HG02885 (cell line): ENCODE measurements at regions not wholly inside any gene's neighbourhood (a gene's known extent, or its start where the extent isn't known, plus 50 kb on each side); places are given as distances from the start of the nearest gene placed in this dataset.
"Not testable (repeated sequence)": the region's sequence is repeated elsewhere in the genome, so short reads cannot be mapped to it uniquely, and the experiment has no call there.

Source experiments
- ATAC-seq: cut with Tn5 transposase; IDR thresholded peaks from one replicate; pipeline ENCODE4 v1.9.1; 2021; ENCODE audit warnings: mild to moderate bottlenecking; ENCODE audit not compliant: unreplicated experiment, poor library complexity

DNA sequence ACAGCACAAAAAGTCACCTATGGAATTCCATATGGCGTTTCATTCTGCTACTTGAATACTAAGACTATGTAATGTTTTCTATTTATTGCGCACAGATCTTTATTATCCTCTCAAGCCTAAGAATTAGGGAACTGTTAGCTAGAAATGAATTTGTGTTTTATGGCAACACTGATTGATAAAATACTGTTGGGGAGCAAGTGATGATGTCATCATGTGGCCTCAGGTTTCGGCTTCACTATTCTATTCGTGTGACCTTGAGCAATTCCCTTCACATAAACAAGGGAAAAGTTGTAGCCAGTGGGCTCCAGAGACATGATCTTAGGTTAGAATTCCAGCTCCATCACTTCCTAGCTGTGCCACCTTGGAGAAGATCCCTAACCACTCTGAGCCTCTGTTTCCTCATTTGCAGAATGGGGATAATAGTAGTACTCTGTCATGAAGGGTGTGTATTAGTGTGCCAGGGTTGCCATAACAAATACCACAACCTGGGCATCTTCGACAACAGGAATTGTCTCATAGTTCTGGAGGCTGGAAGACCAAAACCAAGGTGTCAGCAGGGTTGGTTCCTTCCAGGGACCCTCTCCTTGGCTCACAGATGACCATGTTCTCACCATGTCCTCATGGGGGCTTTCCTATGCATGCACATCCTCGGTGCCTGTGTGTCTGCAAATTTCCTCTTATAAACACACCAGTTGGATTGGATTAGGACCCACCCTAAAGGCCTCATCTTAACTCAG lies 371.2 kb downstream of the RRAGC start:
- ATAC-seq = no peak

DNA sequence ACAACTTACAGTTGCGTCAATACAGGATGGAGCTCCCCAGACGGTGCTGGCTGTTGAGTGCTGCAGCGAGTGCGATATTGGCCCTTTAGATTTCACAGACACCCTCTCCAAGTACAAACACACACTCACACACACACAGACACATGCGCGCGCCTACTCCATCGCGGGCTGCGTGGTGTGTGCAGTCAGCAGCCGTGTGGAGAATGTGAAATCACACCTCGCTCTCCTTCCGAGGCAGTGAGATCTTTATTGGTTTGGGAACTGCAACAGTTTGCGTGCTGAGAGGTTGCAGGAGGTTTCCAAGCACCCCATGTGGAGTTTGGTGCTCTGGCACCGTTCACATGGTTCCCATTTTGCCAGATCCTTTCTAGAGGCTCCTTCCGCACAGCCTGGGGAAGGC lies 372.2 kb downstream of the RRAGC start:
- ATAC-seq = no peak

DNA sequence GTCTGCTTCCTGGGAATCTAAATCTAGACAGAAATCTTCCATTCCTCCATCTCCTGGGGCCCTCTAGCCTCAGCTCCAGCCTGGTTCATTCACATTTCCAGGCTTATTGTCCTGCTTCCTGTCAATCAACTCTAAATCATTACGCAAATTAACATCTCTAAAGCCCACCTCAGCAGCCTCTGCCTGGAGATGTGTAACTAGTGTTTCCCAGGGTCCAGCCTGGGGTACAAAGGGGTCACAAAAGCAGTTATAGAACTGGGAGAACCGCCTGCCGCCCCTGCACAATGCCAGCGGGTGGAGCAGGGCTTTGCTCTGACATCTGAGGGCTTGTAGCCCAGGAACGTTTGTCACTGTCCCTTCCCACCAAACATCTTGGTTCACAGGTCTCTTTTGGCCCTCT lies 373.5 kb downstream of the RRAGC start:
- no peak for ATAC-seq

DNA sequence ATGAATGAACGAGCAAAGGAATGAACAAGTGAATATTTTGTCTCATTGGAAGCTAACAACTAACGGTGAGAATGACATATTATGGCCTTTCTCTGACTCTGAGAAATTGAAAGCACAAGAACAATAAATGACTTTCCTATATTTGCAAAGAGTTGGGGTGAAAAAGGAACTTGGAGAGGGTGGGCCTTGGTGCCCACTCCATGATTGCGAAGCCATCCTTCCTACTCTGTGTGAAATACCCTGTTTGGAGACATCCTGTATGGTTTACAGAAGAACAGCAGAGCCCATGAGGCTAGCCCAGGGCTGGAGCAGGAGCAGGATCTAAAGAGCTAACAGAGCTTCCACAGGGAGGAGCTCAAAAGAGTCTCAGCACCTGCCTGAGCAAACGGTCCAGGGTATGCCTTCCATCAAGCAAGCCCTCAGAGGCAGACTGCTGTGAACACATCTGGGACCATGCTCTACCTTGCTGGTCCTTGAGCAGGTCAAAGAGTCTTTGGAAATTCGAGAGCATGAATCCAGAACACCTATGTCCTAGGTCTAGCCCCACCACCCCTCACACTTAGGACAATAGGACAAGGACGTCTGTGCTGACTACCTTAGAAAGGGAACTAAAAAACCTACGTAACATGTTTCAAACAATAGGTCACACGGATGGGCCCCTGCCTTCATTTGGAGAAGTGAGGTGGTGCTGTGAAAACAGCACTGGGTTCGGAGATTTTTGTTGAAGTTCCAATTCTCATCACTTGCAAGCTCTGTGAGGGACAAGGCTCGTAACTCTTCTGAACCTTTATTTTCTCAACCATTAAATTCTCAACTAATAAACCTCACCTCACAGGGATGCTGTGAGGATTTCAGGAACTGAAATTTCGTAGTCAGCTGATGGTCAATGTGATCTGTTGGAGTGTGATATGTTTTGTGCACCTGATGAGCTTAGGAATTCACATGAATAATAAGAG lies 377.4 kb downstream of the RRAGC start:
- no peak for ATAC-seq

DNA sequence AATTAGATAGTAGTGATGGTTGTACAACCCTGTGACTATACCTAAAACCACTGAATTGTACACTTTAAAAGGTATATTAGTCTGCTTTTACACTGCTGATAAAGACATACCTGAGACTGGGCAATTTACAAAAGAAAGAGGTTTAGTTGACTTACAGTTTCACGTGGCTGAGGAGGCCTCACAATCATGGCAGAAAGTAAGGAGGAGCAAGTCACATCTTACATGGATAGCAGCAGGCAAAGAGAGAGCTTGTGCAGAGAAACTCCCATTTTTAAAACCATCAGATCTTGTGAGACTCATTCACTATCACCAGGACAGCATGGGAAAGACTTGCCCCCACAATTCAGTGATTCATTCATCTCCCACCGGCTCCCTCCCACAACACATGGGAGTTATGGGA lies 379.9 kb downstream of the RRAGC start:
- not testable (repeated sequence) for ATAC-seq

DNA sequence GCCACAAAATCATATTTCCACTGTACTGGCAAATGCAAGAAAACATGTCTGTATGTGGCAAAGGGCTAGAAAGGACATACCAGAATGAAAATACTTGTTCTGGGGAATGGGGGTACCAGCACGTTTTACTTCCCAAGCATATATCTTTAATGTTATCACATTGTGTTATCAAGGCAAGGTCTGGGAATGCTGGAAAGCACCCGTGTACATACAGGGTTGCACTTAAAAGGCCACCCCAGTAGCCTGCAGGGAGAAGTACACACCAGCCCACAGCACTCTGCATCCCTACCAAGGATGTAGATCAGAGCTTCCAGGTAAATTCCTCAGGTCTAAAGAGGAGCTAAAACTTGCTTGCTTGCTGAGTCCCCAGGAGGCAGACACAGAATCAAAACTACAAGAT lies 381.8 kb downstream of the RRAGC start:
- ATAC-seq = no peak

DNA sequence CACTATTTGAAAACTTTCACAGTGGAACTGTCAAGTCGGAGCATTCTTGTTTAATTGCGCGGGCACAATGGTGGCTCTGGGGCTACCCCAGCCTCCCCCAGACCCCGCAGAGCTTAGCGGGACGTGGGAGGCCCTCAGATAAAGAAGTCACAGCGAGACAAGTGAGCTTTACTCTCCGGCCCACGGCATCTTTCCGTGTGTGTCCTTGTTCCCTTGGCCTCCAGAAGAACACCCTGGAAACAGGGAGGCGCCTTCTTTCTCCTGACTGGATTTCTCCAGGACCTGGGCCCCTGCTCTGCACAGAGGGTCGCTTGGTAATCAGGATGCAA lies 382.8 kb downstream of the RRAGC start:
- ATAC-seq = no peak

DNA sequence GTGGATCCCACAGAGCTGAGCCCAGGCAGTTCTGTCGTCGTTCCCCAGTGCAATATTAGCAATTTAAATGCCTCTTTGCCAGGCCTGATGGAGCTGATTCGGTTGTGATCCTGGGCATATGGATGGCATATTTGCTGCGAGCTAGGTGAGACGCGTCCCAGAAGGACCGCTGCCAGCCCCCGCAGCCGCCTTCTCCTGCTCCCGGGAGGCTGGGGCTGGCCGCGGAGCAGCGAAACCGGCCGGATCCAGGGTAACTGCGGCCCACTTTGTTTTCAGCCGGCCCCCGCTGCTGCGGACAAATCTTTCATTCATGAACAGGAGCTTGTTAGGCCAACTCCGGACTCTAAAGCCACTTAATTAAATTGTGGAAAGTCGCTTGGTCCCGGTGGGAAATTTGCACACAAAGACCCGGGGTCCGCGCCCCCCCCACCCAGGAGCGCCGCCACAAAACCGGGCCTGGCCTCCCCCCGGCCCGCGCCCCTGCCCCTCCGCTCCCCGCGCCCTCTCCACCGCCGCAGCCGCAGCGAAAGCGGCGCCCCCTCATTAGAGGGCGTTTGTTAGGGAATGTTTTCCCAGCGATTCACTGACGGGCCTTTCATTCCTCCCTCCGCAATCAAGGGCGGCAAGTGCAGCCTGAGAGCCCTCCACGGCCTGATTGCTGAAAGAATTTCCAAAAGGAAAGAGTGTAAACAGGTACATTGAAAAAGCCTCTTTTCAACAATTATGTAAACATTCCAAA lies 383.3 kb downstream of the RRAGC start:
- ATAC-seq = no peak

DNA sequence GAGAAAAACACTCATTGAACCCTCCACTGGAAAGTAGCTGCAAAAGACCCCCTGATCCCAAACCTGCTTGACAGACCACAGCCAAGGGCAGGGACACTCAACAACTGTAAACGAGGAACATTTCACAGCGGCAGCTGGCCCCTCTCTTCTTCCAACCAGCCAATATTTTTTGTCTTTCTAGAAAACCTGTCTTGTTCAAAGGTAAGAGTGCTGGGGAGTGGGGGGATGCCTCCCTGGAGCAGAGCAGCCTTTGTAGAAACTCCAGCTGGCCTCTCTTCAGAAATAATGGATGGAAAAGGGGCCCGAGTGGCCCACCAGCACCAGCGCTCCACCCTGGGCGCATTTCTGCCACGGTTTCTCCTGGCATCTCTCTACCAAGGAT lies 384.0 kb downstream of the RRAGC start:
- ATAC-seq = peak; percentile 2

DNA sequence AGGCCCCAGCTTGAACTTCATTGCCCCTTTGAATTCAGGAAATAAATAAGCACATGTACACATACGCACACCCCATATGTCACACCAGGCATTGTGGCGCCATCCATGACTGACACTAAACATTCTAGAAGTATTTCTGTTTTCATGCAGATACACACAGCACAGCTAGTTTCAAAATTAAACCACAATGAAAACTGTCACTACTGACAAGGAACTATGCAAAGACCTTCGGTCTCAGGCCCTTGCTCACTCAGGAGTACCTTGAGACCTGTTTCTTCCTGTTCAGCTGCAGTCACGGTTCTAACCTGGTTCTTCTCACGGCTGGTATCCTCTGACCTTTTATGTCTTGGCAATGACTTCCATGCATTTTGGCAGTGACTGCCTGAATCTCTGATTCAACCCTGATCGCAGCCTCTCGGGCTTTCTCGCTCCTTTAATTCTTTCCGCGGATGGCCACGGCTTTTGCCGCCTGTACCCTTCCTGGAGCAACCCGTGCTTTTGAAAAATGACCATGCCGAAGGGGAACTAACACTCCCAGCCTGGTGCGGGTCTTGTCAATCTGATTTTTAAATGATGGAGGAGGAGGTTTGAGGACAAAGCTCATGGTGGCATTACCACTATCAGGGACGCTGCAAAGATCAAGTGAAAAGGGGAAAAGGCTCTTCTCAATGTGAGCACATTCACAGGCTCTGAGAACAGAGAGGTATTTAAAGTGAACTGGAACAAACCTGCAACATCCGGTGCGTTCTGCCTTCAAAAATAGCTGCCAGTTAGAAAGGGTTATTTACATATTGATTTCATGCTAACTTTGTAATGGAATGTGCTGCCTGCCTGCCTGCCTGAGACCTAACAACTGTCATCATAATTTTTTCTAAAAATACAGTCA lies 384.6 kb downstream of the RRAGC start:
- peak; percentile 77 for ATAC-seq

DNA sequence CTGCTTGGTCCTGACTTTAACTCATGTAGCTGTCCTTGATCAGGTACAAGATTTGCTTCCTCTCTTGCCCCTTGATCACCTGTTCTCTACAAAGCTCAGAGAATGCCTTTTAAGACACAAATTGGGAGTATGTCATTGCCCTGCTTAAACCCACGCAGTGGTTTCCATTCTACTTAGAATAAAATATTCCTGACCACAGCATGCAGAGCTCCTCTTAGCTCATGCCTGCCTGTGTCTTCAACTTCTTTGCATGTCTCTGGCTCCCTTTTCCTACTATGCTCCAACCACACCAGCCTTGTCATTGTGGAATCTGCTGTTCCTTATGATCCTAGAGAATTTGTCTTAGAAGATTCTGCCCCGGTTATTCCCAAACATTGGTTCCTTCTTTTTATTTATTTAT lies 393.1 kb downstream of the RRAGC start:
- ATAC-seq = no peak

DNA sequence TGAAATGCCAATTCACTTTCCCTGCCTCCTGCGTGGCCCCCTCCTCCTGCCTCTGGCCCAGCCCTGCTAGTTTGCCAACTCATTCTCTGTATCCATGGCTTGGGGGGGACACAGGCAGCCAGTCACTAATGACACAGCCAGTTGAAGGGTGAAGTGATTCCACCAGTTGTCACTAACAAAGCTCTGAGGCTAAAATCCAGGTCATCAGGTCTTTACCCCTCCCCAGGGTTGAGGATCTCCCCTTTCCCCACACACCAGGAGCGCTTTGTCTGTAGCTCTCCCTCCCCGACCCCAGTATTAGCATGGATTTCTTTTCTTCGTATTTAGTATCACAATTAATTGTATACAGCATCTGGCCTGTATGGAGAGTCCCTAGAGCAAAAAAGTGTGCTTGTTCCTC lies 394.1 kb downstream of the RRAGC start:
- no peak for ATAC-seq

DNA sequence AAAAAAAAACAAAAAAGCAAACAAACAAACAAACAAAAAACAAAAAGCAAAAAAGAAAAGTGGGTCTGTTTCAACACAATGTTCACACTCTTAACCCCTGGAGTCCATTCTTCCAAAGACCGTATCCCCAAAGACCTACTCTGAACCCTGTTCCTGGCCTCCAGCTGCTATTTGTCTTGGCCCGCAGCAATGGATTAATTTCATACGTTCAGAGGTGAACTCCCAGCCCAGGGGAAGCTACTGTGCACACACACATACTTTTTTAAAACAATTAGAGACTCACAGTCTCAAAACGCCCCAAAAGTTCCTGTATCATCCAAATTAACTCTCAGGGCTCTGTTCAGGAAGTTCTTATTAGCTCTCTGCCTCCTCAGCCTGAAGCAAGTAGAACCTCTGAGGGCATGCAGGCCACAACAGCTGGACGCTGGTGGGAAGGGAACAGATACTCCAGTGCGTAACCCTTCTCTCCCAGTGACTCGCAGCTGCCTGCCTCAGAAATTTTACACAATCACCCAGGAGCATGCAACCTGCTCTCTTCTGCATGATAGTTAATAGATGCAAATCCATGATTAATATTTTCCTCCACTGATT lies 395.4 kb downstream of the RRAGC start:
- ATAC-seq = no peak

DNA sequence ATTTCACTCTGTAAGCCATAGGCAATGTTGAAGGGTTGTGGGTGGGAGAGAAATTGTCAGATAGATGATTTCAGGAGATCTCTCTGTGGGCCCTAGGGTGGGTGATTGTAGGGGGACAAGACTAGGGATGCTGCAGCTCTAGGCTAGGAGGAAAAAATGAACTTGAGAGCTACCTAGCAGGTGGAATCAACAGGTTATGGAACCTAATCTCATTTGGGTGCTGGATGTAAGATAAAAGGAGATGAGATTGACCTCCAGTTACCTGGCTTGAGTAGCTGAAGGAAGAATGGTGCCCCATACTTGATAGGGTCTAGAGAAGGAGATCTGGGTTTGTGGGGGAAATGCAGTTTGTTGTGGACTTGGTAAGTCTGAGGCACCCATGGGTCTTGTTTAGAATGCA lies 396.5 kb downstream of the RRAGC start:
- ATAC-seq = no peak

DNA sequence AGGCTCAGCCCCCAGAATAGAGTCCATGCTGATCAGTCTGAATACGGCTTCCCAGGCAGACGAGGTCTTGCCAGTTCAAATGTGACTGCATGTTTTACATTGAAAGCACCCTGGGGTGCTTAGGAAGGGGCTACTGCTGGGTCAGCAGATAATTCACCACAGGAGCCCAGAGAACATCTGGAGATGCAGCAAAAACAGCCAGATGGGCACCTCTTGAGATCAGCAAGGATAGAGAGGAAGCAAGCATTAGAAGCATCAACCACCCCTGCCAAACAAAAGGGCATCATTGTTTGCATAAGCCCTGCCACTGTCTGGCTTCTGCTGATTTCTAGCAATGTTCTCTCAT lies 403.1 kb downstream of the RRAGC start:
- ATAC-seq = no peak

DNA sequence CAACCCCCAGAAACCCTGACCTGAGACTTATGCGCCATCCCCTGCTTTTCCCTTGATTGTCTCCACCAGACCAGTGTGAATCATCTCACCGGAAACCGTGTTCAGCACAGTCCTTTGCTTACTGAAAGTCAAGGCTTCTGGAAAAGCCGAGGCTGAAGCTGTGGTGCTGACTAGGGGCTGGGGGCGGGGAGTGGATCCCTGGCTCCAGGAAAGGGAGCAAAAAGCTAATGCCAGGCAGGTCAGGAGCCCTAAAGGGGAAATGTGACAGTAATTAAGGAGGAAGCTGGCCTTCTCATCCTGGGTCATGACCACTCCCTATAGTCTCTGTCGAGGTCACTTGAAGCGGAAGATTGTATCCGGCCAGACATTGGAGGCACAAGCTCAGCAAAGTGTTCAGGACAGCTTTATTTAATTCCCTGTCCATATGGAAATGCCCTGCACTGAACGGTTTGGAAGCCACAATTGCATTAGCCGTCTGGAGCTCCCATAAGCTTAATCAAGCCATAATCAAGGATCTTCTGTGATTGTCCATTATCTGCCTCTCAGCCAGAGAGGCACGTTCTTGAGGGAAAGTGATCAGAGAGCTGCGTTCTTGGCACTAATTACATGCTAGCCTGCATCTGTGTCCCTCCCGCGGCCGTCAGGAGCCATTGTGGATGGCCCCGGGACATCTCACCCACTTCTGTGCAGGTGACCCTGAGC lies 403.6 kb downstream of the RRAGC start:
- ATAC-seq = no peak

DNA sequence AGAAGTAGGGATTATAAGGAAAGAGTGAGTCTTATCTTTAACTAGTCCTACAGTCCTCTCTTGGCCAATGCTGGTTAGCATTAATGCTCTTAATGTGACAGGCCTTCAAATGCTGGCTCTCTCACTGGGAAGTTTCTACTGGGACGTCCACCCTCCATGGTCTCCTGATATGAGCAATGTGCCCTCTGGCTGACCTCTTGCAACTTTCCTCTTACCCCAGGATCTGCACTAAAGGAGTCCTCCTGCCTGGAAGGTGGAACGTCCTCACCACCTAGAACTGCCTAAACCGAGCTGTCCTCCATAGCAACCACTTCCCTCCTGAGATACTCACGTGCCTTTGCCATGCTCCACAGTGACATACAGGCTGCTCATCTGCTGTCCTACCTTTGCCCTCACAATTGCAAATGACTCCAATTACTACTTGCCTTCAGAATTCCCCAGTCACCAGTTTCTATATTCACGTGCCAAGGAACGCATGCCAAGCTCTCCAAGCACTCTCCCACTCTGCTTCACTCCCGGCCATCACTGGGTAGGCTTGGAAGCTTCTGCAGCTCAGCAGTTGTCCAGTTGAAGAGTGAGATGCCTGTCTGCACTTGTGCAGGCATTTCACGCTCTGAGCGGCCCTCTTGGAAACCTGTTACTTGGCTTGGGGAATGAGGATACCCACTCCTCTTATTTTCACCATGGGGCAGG lies 404.7 kb downstream of the RRAGC start:
- no peak for ATAC-seq

DNA sequence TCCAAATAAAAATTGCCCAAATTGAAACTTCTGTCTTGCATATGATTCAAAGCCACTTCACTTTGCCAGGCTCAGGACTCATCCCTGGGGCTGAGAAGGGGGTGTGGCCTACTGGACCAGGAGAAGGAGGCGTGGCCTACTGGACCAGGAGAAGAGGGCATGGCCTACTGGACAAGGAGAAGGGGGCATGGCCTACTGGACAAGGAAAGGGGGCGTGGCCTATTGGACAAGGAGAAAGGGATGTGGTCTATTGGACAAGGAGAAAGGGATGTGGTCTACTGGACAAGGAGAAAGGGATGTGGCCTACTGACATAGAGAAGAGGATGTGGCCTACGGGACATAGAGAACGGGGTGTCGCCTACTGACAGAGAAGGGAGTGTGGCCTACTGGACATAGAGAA lies 405.3 kb downstream of the RRAGC start:
- no peak for ATAC-seq

DNA sequence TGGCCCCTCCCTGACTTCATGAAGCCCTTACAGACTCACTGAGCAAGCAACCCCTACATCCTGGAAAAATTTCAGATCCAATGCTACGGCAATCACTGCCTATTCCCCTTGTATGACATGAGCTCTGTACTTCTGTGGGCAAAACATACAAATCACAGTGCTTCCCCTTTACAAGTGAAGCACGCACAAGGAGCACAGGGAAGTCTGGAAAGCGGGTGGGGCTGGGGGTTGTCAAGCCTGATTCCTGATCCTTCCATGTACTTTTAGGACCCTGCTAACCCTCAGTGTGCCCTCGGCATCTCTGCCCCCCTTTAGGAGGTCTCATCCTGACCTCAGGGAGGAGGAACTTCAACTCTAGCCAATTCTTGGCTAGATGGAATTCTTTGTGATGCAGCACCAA lies 405.7 kb upstream of the POU3F1 start:
- ATAC-seq = no peak
